ENCODE measurements at regions not wholly inside any gene's neighbourhood (a gene's known extent, or its start where the extent isn't known, plus 50 kb on each side); places are given as distances from the start of the nearest gene placed in this dataset.

DNA sequence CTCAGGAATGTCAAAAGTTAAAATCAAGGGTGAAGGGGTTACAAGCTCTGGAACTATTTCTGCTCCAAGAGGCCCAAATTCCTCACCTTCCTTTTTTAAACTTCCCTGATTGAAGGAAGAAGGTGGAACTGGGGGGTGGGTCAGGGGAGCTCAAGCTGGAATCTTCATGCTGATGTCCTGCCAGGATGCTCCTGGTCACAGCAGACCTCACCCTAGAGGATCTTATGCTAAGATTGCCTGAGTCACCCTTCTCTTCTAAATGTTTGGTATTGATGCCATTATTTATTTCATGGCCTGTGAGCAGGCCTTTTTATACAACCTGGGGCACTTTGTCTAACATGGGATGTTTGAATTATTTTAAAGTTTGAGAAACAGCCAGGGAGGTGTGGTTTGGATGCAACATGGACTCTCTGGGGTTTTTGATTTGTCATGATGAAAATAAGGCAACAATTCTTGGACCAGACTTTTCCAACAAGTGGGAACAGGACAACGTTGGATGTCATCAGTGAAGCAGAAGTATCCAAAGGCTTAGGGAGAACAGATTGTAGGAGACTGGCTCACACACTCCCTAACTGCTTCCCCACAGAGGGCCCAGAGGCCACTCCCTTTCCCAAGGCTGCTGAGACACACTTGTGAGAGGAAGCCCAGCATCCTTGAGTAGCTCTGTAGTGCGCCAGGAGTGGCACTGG is 420.2 kb upstream of the MEX3C start:
- TF ChIP-seq, protein P1, sequence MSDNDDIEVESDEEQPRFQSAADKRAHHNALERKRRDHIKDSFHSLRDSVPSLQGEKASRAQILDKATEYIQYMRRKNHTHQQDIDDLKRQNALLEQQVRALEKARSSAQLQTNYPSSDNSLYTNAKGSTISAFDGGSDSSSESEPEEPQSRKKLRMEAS (CRISPR knock-in tag; IDR thresholded peaks at IDR 0.05) = no peak
- TF ChIP-seq, protein P2, sequence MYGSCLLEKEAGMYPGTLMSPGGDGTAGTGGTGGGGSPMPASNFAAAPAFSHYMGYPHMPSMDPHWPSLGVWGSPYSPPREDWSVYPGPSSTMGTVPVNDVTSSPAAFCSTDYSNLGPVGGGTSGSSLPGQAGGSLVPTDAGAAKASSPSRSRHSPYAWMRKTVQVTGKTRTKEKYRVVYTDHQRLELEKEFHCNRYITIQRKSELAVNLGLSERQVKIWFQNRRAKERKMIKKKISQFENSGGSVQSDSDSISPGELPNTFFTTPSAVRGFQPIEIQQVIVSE (CRISPR knock-in tag; IDR thresholded peaks at IDR 0.05; ENCODE audit: borderline replicate concordance) = no peak
- TF ChIP-seq, protein P3, sequence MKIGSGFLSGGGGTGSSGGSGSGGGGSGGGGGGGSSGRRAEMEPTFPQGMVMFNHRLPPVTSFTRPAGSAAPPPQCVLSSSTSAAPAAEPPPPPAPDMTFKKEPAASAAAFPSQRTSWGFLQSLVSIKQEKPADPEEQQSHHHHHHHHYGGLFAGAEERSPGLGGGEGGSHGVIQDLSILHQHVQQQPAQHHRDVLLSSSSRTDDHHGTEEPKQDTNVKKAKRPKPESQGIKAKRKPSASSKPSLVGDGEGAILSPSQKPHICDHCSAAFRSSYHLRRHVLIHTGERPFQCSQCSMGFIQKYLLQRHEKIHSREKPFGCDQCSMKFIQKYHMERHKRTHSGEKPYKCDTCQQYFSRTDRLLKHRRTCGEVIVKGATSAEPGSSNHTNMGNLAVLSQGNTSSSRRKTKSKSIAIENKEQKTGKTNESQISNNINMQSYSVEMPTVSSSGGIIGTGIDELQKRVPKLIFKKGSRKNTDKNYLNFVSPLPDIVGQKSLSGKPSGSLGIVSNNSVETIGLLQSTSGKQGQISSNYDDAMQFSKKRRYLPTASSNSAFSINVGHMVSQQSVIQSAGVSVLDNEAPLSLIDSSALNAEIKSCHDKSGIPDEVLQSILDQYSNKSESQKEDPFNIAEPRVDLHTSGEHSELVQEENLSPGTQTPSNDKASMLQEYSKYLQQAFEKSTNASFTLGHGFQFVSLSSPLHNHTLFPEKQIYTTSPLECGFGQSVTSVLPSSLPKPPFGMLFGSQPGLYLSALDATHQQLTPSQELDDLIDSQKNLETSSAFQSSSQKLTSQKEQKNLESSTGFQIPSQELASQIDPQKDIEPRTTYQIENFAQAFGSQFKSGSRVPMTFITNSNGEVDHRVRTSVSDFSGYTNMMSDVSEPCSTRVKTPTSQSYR (CRISPR knock-in tag; IDR thresholded peaks at IDR 0.05) = no peak
